Pancreas (tissue), 10 donors: ENCODE measurements at regions not wholly inside any gene's neighbourhood (a gene's known extent, or its start where the extent isn't known, plus 50 kb on each side); places are given as distances from the start of the nearest gene placed in this dataset.

Source experiments
- ATAC-seq, 4 donors: fragments of 200-7000 bp; cut with Tn5 transposase; one replicate each; pipeline versions ENCODE4 v1.8.0 to v1.9.1; 2020; ENCODE audit warnings: mild to moderate bottlenecking in 4 of 4, moderate library complexity in 4 of 4
- DNase-seq, 6 donors: peaks; one replicate each; pipeline ENCODE4 v3.0.0-alpha.2; 2020
- FAIRE-seq: peaks from 2 replicates; lab custom pipeline; 2012; peaks lifted over from hg19 to GRCh38; lab: Jason Lieb, UNC
- H3K27ac ChIP-seq, 4 donors: fragments of 200-600 bp; sonication (generic); 1 replicate in 3 of 4; 2 replicates in 1 of 4; pipeline versions ENCODE4 v1.5.0 to v1.8.0; 2020
- H3K27me3 ChIP-seq, 4 donors: fragments of 200-600 bp; one replicate each; pipeline ENCODE4 v1.8.0; 2021
- H3K36me3 ChIP-seq, 3 donors: fragments of 200-600 bp; sonication (generic) in 1 of 3; one replicate each; pipeline versions ENCODE4 v1.5.0 to v1.8.0; 2020 to 2021
- H3K4me1 ChIP-seq, 3 donors: fragments of 200-600 bp; one replicate each; pipeline ENCODE4 v1.8.0; 2021
- H3K4me3 ChIP-seq, 4 donors: fragments of 200-600 bp; sonication (generic) in 2 of 4; one replicate each; pipeline versions ENCODE4 v1.5.0 to v1.8.0; 2020 to 2021
- H3K9me3 ChIP-seq, 4 donors: fragments of 200-600 bp; one replicate each; pipeline ENCODE4 v1.8.0; 2021
- CTCF ChIP-seq, 4 donors: fragments of 200-600 bp; sonication (generic) in 3 of 4; IDR thresholded peaks; one replicate each; pipeline versions ENCODE4 v1.5.0 to v1.8.0; 2021; ENCODE audit warnings: antibody characterized with exemption in 4 of 4
- WGBS, 2 donors: extraction: QIAGEN DNeasy Blood & Tissue Kit; methylation state at CpG; one replicate each; pipeline ENCODE4 v1.1.7; 2013; 5-methylcytosine and 5-hydroxymethylcytosine counted together
- intact Hi-C, 3 donors: fragments of 100-400 bp; cut with DNase I; formaldehyde crosslinking; loops; one replicate each; pipeline versions ENCODE4 v1.11.1 to v1.14.2; 2022
- donor health status: healthy with polysubstance abuse.
- donor health status: DM: no; HTN: no; CAD: no; lungs with moderate emphysema.
- donor health status: DM: no; HTN: no; CAD: no.
- donor health status: control.
- donor health status: control.
- donor health status: Bipolar disorder and iron deficiency.
- donor health status: DM: yes; HTN: yes; CAD: no.
- donor health status: DM: no; HTN: no; CAD: no.
- donor health status: DM: no; HTN: no; CAD: no.
- donor health status: DM: yes; HTN: yes; CAD: no.

DNA sequence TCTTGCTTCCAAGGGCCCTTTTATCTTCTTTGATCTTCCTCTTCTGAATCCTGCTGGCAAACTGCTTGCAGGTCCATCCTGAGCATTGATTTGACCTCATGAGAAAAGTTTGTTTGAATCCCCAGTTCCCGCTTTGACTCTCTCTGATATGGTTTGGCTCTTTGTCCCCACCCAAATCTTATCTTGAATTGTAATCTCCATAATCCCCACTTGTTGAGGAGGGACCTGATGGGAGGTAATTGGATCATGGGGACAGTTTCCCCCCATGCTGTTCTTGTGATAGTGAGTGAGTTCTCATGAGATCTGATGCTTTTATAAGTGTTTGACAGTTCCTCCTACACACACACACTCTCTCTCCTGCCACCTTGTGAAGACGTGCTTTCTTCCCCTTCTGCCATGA, 126.6 kb upstream of the ARHGAP20 start:
- no peak for TF ChIP-seq CTCF (IDR thresholded peaks at IDR 0.05)
- intact Hi-C loops = no loop called here
- 72 to 73% methylated on average over 2 of the region's 2 CpGs for WGBS, 2 donors
- FAIRE-seq (no peak), ATAC-seq (no peak), DNase-seq (no peak)
- Histone ChIP-seq H3K4me3 (no peak overlapping the region), H3K27me3 (no peaks in the 10 kb centered on the region), H3K27ac (no peak overlapping the region), H3K4me1 (no peaks in the 10 kb centered on the region), H3K9me3 (no peaks in the 10 kb centered on the region), H3K36me3 (no peaks in the 10 kb centered on the region)

DNA sequence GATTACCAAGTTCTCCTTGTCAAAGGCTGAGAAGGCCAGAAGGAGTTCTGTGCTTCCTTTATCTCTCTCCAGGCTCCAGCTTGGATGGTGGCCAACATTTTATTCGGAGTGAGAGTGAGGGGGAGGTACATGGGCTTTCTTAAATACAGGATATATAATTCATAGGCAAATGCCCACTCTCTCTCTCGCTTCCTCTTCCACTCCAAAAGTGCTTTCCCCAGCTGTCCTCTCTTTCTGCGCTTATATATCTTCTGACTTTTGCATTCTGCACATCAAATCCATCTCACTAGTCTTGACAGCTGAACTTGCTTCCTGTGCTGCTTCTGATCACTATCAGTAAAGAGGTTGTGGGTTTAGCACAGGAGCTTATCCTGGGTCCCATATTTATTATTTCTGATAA, 125.4 kb upstream of the ARHGAP20 start:
- no peak for TF ChIP-seq CTCF (IDR thresholded peaks at IDR 0.05)
- Histone ChIP-seq H3K4me3 (no peak overlapping the region), H3K27me3 (no peaks in the 10 kb centered on the region), H3K9me3 (no peaks in the 10 kb centered on the region), H3K4me1 (no peaks in the 10 kb centered on the region), H3K36me3 (no peaks in the 10 kb centered on the region), H3K27ac (no peak overlapping the region)
- ATAC-seq = no peak
- 64 to 66% methylated on average over 3 of the region's 3 CpGs for WGBS, 2 donors
- no peak for DNase-seq
- no peak for FAIRE-seq
- intact Hi-C loops = no loop called here

DNA sequence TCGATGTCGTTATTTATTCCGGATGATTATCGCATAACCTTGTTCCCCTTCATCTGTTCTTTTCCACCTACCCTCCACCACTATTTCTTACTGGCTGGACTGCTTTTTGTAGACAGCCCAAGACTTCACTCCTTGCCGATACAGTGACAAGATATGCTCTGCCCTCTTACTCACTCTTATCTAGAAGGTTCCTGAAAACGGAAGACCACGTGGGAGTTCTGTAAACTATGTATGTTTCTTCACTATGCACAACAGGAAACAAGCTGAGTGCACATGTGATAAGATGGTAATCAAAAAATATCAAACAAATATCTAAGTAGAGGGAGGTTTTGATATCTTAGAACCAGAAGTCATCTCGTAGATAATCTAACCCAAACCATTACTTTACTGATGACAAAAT, 122.9 kb upstream of the ARHGAP20 start:
- Histone ChIP-seq H3K27ac (no peak overlapping the region), H3K27me3 (no peaks in the 10 kb centered on the region), H3K4me1 (no peaks in the 10 kb centered on the region), H3K36me3 (no peaks in the 10 kb centered on the region), H3K4me3 (no peak overlapping the region), H3K9me3 (no peaks in the 10 kb centered on the region)
- DNase-seq = no peak
- ATAC-seq = no peak
- no peak for TF ChIP-seq CTCF (IDR thresholded peaks at IDR 0.05)
- FAIRE-seq = no peak
- intact Hi-C loops = no loop called here
- WGBS, 2 donors = 73 to 81% methylated on average over 8 of the region's 8 CpGs

- DNase-seq (no peak), FAIRE-seq (no peak), ATAC-seq (no peak)
- Histone ChIP-seq H3K27ac (no peak overlapping the region), H3K27me3 (no peaks in the 10 kb centered on the region), H3K9me3 (no peaks in the 10 kb centered on the region), H3K36me3 (no peaks in the 10 kb centered on the region), H3K4me1 (no peaks in the 10 kb centered on the region), H3K4me3 (no peak overlapping the region)
- TF ChIP-seq CTCF (IDR thresholded peaks at IDR 0.05) = no peak
- WGBS, 2 donors = 49 to 64% methylated on average over 4 of the region's 4 CpGs
- intact Hi-C loops = no loop called here
Measured at GRCh38 chr11:110833033-110833484, 120.8 kb upstream of the ARHGAP20 start.

- TF ChIP-seq CTCF (IDR thresholded peaks at IDR 0.05) = no peak
- no peaks in the 10 kb centered on the region for H3K36me3 ChIP-seq
- H3K27me3 ChIP-seq = no peaks in the 10 kb centered on the region
- H3K4me1 ChIP-seq = no peaks in the 10 kb centered on the region
- ATAC-seq = no peak
- intact Hi-C loops = no loop called here
- WGBS, 2 donors = 60 to 81% methylated on average over 2 of the region's 2 CpGs
- DNase-seq = no peak
- FAIRE-seq = no peak
- H3K4me3 ChIP-seq = no peak overlapping the region
- no peak overlapping the region for H3K27ac ChIP-seq
- no peaks in the 10 kb centered on the region for H3K9me3 ChIP-seq
Measured at GRCh38 chr11:110832539-110832938, 120.3 kb upstream of the ARHGAP20 start.
